ENCODE measurements at regions not wholly inside any gene's neighbourhood (a gene's known extent, or its start where the extent isn't known, plus 50 kb on each side); places are given as distances from the start of the nearest gene placed in this dataset.

- no peak overlapping the region for H3K18ac ChIP-seq (ENCODE audit: extremely low read depth, low read length)
- no peak overlapping the region for H3K14ac ChIP-seq (ENCODE audit: insufficient read length)
- H2BK20ac ChIP-seq (ENCODE audit: low read length): no peak overlapping the region
- H4K91ac ChIP-seq (replicated peaks; ENCODE audit: insufficient read length, low read length): no peak overlapping the region
- H4K20me1 ChIP-seq (replicated peaks in 1 of 2; ENCODE audit: control insufficient read depth in 1 of 2, insufficient read depth in 2 of 2, low read length in 2 of 2): no peaks in the 10 kb centered on the region
- H3K79me2 ChIP-seq (ENCODE audit: control insufficient read depth in 1 of 2, insufficient read depth in 2 of 2, low read length in 2 of 2): no peaks in the 10 kb centered on the region
- no peaks in the 10 kb centered on the region for H3K79me1 ChIP-seq (ENCODE audit: low read depth, low read length)
- H3K4me2 ChIP-seq (ENCODE audit: insufficient read depth in 1 of 2, low read depth in 2 of 2, low read length in 2 of 2): no peak overlapping the region
- no peak overlapping the region for H2BK120ac ChIP-seq (replicated peaks; ENCODE audit: low read depth, low read length)
- no peak overlapping the region for H2BK15ac ChIP-seq (ENCODE audit: low read length)
- H3K36me3 ChIP-seq (ENCODE audit: control insufficient read depth in 2 of 4, insufficient read depth in 4 of 4, low read length in 3 of 4): no peaks in the 10 kb centered on the region
- H2BK5ac ChIP-seq (ENCODE audit: low read depth, low read length): no peak overlapping the region
- peaks cover 0 to 3% (median 0%) of the 10 kb centered on the region in 4 experiments; a peak in 1 of 7 replicates for H3K4me1 ChIP-seq (replicated peaks in 1 of 4; ENCODE audit: control insufficient read depth in 3 of 4, insufficient read depth in 4 of 4, low read length in 3 of 4)
- no peak overlapping the region for H2AK5ac ChIP-seq (ENCODE audit: low read depth, low read length)
- H3K23me2 ChIP-seq (ENCODE audit: low read depth, low read length): no peaks in the 10 kb centered on the region
- H3K4me3 ChIP-seq (ENCODE audit: extremely low read depth in 1 of 4, insufficient read depth in 2 of 4, low read depth in 3 of 4, low read length in 4 of 4): no peak overlapping the region
- no peak overlapping the region for H3K4ac ChIP-seq (replicated peaks; ENCODE audit: insufficient read length, low read depth, low read length)
- WGBS, 2 experiments (ENCODE audit: extremely low coverage in 1 of 2, insufficient coverage in 1 of 2, insufficient read length in 1 of 2, insufficient replicate concordance in 2 of 2, low coverage in 1 of 2, low lambda C conversion rate in 2 of 2, missing lambda C conversion rate in 1 of 2): 72% methylated on average over 2 of the region's 2 CpGs; no CpG with 5 or more reads in 1 of the 2 experiments
- no peak overlapping the region for H3K27ac ChIP-seq (ENCODE audit: low read depth, low read length)
- no peak overlapping the region for H4K8ac ChIP-seq (ENCODE audit: extremely low read depth, insufficient read depth, low read length)
- no peak for FAIRE-seq
- no peaks in the 10 kb centered on the region for H3K9me3 ChIP-seq (ENCODE audit: insufficient read depth in 2 of 2, low read depth in 1 of 2, low read length in 1 of 2)
- no peak overlapping the region for H3K23ac ChIP-seq (ENCODE audit: insufficient read length)
- H3K9ac ChIP-seq (replicated peaks in 1 of 4; ENCODE audit: extremely low read depth in 1 of 4, low read depth in 3 of 4, low read length in 3 of 4): no peak overlapping the region
- ChIA-PET CTCF (ENCODE audit: partially characterized antibody) (interaction anchor here (0.6 to 6.7 kb wide), 2 partner anchors 12 to 1814 kb away, joined by 3 to 40 read pairs; no protein-coding TSS in a partner anchor), POLR2A (ENCODE audit: partially characterized antibody) (no interaction called here)
- no peak overlapping the region for H2BK12ac ChIP-seq (ENCODE audit: low read depth, low read length)
- DNase-seq (ENCODE audit: low read depth in 1 of 2, low spot score in 2 of 2): no peak
- H3K56ac ChIP-seq (replicated peaks; ENCODE audit: insufficient read length, low read depth, low read length): no peak overlapping the region
- no peak overlapping the region for H4K5ac ChIP-seq (ENCODE audit: insufficient read length, low read depth, low read length)
- H3K27me3 ChIP-seq (replicated peaks in 1 of 4; ENCODE audit: control insufficient read depth in 3 of 4, extremely low read depth in 1 of 4, insufficient read depth in 3 of 4, low read length in 3 of 4): no peaks in the 10 kb centered on the region
- H2AFZ ChIP-seq (ENCODE audit: low read length): no peak overlapping the region
- TF ChIP-seq POU5F1 (IDR thresholded peaks at IDR 0.05; ENCODE audit: low read depth, low read length) (no peak), RFX5 (IDR thresholded peaks at IDR 0.05; ENCODE audit: borderline replicate concordance, low read depth, low read length) (no peak), BACH1 (IDR thresholded peaks at IDR 0.05; ENCODE audit: low read length) (no peak), E2F6 (IDR thresholded peaks at IDR 0.05) (no peak), RBBP5 (IDR thresholded peaks at IDR 0.05; ENCODE audit: borderline replicate concordance, low read depth, low read length) (no peak), EZH2 (IDR thresholded peaks at IDR 0.05; ENCODE audit: low read depth, low read length, severe bottlenecking) (no peak), USF2 (IDR thresholded peaks at IDR 0.05; ENCODE audit: low read length) (no peak), SIN3A (conservative IDR thresholded peaks at IDR 0.05 in 1 of 2, IDR thresholded peaks at IDR 0.05 in 1 of 2; ENCODE audit: low read depth in 1 of 2, low read length in 2 of 2) (no peak), TAF1 (IDR thresholded peaks at IDR 0.05; ENCODE audit: low read depth, low read length) (no peak), NANOG (IDR thresholded peaks at IDR 0.05; ENCODE audit: insufficient read depth, low read depth, low read length, poor library complexity, severe bottlenecking) (no peak), POLR2AphosphoS5 (IDR thresholded peaks at IDR 0.05; ENCODE audit: low read depth, low read length) (no peak), MAX (IDR thresholded peaks at IDR 0.05) (no peak), JUND (IDR thresholded peaks at IDR 0.05; ENCODE audit: low read length) (no peak)
These were observed 181.5 kb downstream of the PLPP3 start for GRCh38 chr1:56397811-56398231.
